ENCODE measurements at regions not wholly inside any gene's neighbourhood (a gene's known extent, or its start where the extent isn't known, plus 50 kb on each side); places are given as distances from the start of the nearest gene placed in this dataset.

DNA sequence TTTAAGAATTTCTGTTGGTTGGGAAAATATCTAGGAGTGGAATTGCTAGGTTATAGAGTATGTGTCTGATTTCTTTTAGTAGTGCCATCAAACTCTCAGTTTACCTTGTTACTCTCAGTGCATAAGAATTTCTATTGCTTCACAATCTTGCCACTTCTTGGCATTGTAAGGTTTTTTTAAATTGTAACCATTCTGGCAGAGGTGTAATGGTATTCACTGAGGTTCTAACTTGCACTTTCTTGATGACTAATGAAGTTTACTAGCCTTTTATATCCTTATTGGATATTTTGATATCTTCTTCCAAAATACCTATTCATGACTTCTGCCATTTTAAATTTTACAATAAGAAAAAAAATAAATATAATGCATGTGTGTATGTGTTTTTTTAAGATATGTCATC lies 478.0 kb downstream of the NAV3 start:
- no peaks in the 10 kb centered on the region for H3K27me3 ChIP-seq (ENCODE audit: control insufficient read depth in 1 of 2, insufficient read depth in 1 of 2, low read length in 2 of 2)
- H3K27ac ChIP-seq (ENCODE audit: low read length, poor library complexity, severe bottlenecking): no peak overlapping the region
- H3K9ac ChIP-seq (ENCODE audit: low read length): no peak overlapping the region
- no peak overlapping the region for H3K18ac ChIP-seq (ENCODE audit: low read depth in 1 of 2, low read length in 2 of 2)
- H3K4ac ChIP-seq (ENCODE audit: low read depth in 1 of 2, low read length in 2 of 2): no peak overlapping the region
- no peak overlapping the region for H2BK15ac ChIP-seq (ENCODE audit: low read depth, poor library complexity, severe bottlenecking)
- H3K4me3 ChIP-seq (ENCODE audit: insufficient read depth in 1 of 2, low read depth in 1 of 2, low read length in 2 of 2): no peak overlapping the region
- no peak overlapping the region for H2AFZ ChIP-seq (ENCODE audit: low read depth, low read length)
- no peaks in the 10 kb centered on the region for H3K9me3 ChIP-seq (ENCODE audit: control insufficient read depth, low read length)
- no peak for DNase-seq
- no peak overlapping the region for H2BK5ac ChIP-seq (ENCODE audit: low read depth, low read length, poor library complexity, severe bottlenecking)
- H3K36me3 ChIP-seq (ENCODE audit: control insufficient read depth in 1 of 2, insufficient read depth in 2 of 2, low read depth in 1 of 2, low read length in 2 of 2): no peaks in the 10 kb centered on the region
- no peak overlapping the region for H4K8ac ChIP-seq (ENCODE audit: low read length)
- no peak overlapping the region for H3K23ac ChIP-seq (ENCODE audit: low read length in 2 of 2)
- no peak overlapping the region for H2AK5ac ChIP-seq (ENCODE audit: low read length, severe bottlenecking)
- no peak overlapping the region for H2BK120ac ChIP-seq (ENCODE audit: low read depth, low read length)
- H3K79me1 ChIP-seq (replicated peaks; ENCODE audit: low read length, poor library complexity, severe bottlenecking): no peaks in the 10 kb centered on the region
- H3K14ac ChIP-seq (ENCODE audit: low read length in 2 of 2): no peak overlapping the region
- no peak overlapping the region for H2BK12ac ChIP-seq (ENCODE audit: low read length in 2 of 2)
- H4K91ac ChIP-seq (ENCODE audit: low read length): no peak overlapping the region
- no peak overlapping the region for H3K4me2 ChIP-seq (ENCODE audit: low read length, poor library complexity, severe bottlenecking)
- H3K4me1 ChIP-seq (ENCODE audit: control insufficient read depth, insufficient read depth, low read depth, low read length): no peaks in the 10 kb centered on the region

DNA sequence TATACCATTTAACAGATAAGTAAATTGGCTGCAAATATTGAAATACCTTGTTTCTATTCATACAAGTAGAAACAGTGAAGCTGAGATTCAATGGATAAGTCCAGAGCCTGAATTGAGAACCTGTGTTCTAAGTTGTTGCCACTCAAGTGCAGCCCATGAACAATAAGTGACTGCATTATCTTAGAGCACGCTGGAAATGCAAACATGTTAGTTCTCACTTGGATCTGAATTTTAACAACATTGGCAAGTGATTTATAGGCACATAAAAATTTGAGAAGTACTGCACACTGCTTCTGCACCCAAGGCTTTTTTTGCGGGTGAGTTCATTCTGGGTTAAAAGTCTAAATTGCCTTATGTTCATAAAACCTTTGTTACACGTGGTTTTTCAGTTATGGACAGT lies 484.3 kb downstream of the NAV3 start:
- Histone ChIP-seq H3K4me1 (ENCODE audit: control insufficient read depth, insufficient read depth, low read depth, low read length) (no peaks in the 10 kb centered on the region), H3K36me3 (ENCODE audit: control insufficient read depth in 1 of 2, insufficient read depth in 2 of 2, low read depth in 1 of 2, low read length in 2 of 2) (no peaks in the 10 kb centered on the region), H3K4me3 (ENCODE audit: insufficient read depth in 1 of 2, low read depth in 1 of 2, low read length in 2 of 2) (no peak overlapping the region), H3K27me3 (ENCODE audit: control insufficient read depth in 1 of 2, insufficient read depth in 1 of 2, low read length in 2 of 2) (no peaks in the 10 kb centered on the region), H3K79me1 (replicated peaks; ENCODE audit: low read length, poor library complexity, severe bottlenecking) (no peaks in the 10 kb centered on the region), H4K91ac (ENCODE audit: low read length) (no peak overlapping the region), H3K14ac (ENCODE audit: low read length in 2 of 2) (no peak overlapping the region), H2AFZ (ENCODE audit: low read depth, low read length) (no peak overlapping the region), H3K23ac (ENCODE audit: low read length in 2 of 2) (no peak overlapping the region), H3K9me3 (ENCODE audit: control insufficient read depth, low read length) (no peaks in the 10 kb centered on the region), H3K27ac (ENCODE audit: low read length, poor library complexity, severe bottlenecking) (no peak overlapping the region), H2BK15ac (ENCODE audit: low read depth, poor library complexity, severe bottlenecking) (no peak overlapping the region), H3K9ac (ENCODE audit: low read length) (no peak overlapping the region), H4K8ac (ENCODE audit: low read length) (no peak overlapping the region), H3K18ac (ENCODE audit: low read depth in 1 of 2, low read length in 2 of 2) (no peak overlapping the region), H3K4ac (ENCODE audit: low read depth in 1 of 2, low read length in 2 of 2) (no peak overlapping the region), H3K4me2 (ENCODE audit: low read length, poor library complexity, severe bottlenecking) (no peak overlapping the region), H2BK5ac (ENCODE audit: low read depth, low read length, poor library complexity, severe bottlenecking) (no peak overlapping the region), H2BK12ac (ENCODE audit: low read length in 2 of 2) (no peak overlapping the region), H2AK5ac (ENCODE audit: low read length, severe bottlenecking) (no peak overlapping the region), H2BK120ac (ENCODE audit: low read depth, low read length) (no peak overlapping the region)
- WGBS: 88% methylated on average over 3 of the region's 3 CpGs
- DNase-seq: no peak

DNA sequence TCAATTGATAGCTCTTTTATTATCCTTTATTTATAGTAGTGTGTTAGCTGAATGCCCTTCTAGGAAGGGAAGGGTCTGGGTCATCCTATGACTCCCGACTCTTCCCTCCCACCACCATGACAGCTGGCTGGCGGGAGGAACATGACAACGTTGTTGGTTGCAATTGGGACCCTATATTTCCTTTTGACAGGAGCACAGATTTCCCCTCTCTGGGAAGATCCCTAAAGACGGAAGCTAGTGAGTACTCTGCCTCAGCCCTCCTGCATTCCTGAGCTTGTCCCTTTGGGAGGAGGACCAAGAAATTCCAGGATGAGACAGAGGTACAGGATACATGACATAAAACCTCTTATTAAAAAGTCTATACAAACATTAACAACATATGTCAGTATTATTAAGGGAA lies 485.4 kb downstream of the NAV3 start:
- Histone ChIP-seq H3K4ac (ENCODE audit: low read depth in 1 of 2, low read length in 2 of 2) (no peak overlapping the region), H2BK12ac (ENCODE audit: low read length in 2 of 2) (no peak overlapping the region)

DNA sequence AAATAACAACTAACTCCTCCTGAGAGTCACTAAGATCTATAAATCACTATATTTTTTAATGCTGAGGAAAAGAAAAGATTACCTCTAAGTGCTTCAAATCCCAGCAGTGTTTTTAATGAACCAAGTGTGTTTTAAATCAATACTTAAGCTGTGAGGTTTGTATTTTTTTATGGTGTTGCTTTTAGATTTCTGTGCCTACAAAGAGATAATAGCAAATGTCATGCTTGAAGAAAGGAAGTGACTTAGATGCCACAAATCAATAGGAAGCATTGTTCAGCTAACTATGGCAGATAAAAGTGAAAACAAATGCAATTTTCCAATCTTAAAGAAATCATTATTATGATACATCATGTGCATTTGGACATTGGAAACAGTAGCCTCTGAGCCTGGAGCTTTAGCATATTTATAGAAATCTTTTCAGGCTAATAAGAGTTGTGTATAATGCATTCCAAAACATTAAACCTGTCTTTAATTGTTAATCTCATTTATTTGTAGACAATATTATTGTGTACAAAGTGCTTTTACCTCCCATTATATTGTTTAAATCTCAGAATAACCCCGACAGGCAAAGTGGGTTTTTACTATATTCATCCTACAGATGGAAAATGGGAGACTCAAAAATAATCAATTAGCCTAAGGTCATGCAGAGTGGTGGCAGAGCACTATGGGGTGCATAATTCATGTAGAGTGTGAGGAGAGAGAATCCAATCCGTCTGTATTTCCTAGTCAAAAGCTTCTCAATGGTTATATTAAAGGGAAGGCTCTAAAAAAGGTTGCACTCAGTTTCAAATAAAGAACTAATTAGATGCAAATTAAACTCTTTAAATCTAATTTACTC lies 486.2 kb downstream of the NAV3 start:
- H3K14ac ChIP-seq (ENCODE audit: low read length in 2 of 2): no peak overlapping the region
- 57% methylated on average over 2 of the region's 2 CpGs for WGBS
- H3K27ac ChIP-seq (ENCODE audit: low read length, poor library complexity, severe bottlenecking): no peak overlapping the region
- no peak overlapping the region for H3K23ac ChIP-seq (ENCODE audit: low read length in 2 of 2)
- DNase-seq: no peak
- H2BK12ac ChIP-seq (ENCODE audit: low read length in 2 of 2): no peak overlapping the region
- no peak overlapping the region for H4K91ac ChIP-seq (ENCODE audit: low read length)
- no peak overlapping the region for H3K4ac ChIP-seq (ENCODE audit: low read depth in 1 of 2, low read length in 2 of 2)
- no peak overlapping the region for H3K18ac ChIP-seq (ENCODE audit: low read depth in 1 of 2, low read length in 2 of 2)
- no peaks in the 10 kb centered on the region for H3K79me1 ChIP-seq (replicated peaks; ENCODE audit: low read length, poor library complexity, severe bottlenecking)
- no peak overlapping the region for H3K4me3 ChIP-seq (ENCODE audit: insufficient read depth in 1 of 2, low read depth in 1 of 2, low read length in 2 of 2)
- H3K36me3 ChIP-seq (ENCODE audit: control insufficient read depth in 1 of 2, insufficient read depth in 2 of 2, low read depth in 1 of 2, low read length in 2 of 2): no peaks in the 10 kb centered on the region
- H3K27me3 ChIP-seq (ENCODE audit: control insufficient read depth in 1 of 2, insufficient read depth in 1 of 2, low read length in 2 of 2): no peaks in the 10 kb centered on the region
- H4K8ac ChIP-seq (ENCODE audit: low read length): no peak overlapping the region
- H3K9ac ChIP-seq (ENCODE audit: low read length): no peak overlapping the region
- no peak overlapping the region for H2BK120ac ChIP-seq (ENCODE audit: low read depth, low read length)
- no peak overlapping the region for H2BK15ac ChIP-seq (ENCODE audit: low read depth, poor library complexity, severe bottlenecking)
- no peaks in the 10 kb centered on the region for H3K4me1 ChIP-seq (ENCODE audit: control insufficient read depth, insufficient read depth, low read depth, low read length)
- no peak overlapping the region for H2AK5ac ChIP-seq (ENCODE audit: low read length, severe bottlenecking)
- no peak overlapping the region for H2BK5ac ChIP-seq (ENCODE audit: low read depth, low read length, poor library complexity, severe bottlenecking)
- no peak overlapping the region for H2AFZ ChIP-seq (ENCODE audit: low read depth, low read length)
- no peak overlapping the region for H3K4me2 ChIP-seq (ENCODE audit: low read length, poor library complexity, severe bottlenecking)
- H3K9me3 ChIP-seq (ENCODE audit: control insufficient read depth, low read length): no peaks in the 10 kb centered on the region

More for the DNA sequence above, 485.4 kb downstream of the NAV3 start:
- no peak overlapping the region for H3K23ac ChIP-seq (ENCODE audit: low read length in 2 of 2)
- no peak overlapping the region for H2BK120ac ChIP-seq (ENCODE audit: low read depth, low read length)
- H2AK5ac ChIP-seq (ENCODE audit: low read length, severe bottlenecking): no peak overlapping the region
- H2BK15ac ChIP-seq (ENCODE audit: low read depth, poor library complexity, severe bottlenecking): no peak overlapping the region
- H3K36me3 ChIP-seq (ENCODE audit: control insufficient read depth in 1 of 2, insufficient read depth in 2 of 2, low read depth in 1 of 2, low read length in 2 of 2): no peaks in the 10 kb centered on the region
- no peak overlapping the region for H4K8ac ChIP-seq (ENCODE audit: low read length)
- no peak overlapping the region for H3K4me3 ChIP-seq (ENCODE audit: insufficient read depth in 1 of 2, low read depth in 1 of 2, low read length in 2 of 2)
- H2AFZ ChIP-seq (ENCODE audit: low read depth, low read length): no peak overlapping the region
- WGBS: 48% methylated on average over 3 of the region's 4 CpGs
- no peak overlapping the region for H4K91ac ChIP-seq (ENCODE audit: low read length)
- no peaks in the 10 kb centered on the region for H3K27me3 ChIP-seq (ENCODE audit: control insufficient read depth in 1 of 2, insufficient read depth in 1 of 2, low read length in 2 of 2)
- H3K18ac ChIP-seq (ENCODE audit: low read depth in 1 of 2, low read length in 2 of 2): no peak overlapping the region
- DNase-seq: no peak
- no peak overlapping the region for H3K14ac ChIP-seq (ENCODE audit: low read length in 2 of 2)
- no peaks in the 10 kb centered on the region for H3K79me1 ChIP-seq (replicated peaks; ENCODE audit: low read length, poor library complexity, severe bottlenecking)
- no peaks in the 10 kb centered on the region for H3K4me1 ChIP-seq (ENCODE audit: control insufficient read depth, insufficient read depth, low read depth, low read length)
- H3K27ac ChIP-seq (ENCODE audit: low read length, poor library complexity, severe bottlenecking): no peak overlapping the region
- H2BK5ac ChIP-seq (ENCODE audit: low read depth, low read length, poor library complexity, severe bottlenecking): no peak overlapping the region
- no peak overlapping the region for H3K4me2 ChIP-seq (ENCODE audit: low read length, poor library complexity, severe bottlenecking)
- no peak overlapping the region for H3K9ac ChIP-seq (ENCODE audit: low read length)
- no peaks in the 10 kb centered on the region for H3K9me3 ChIP-seq (ENCODE audit: control insufficient read depth, low read length)

All from mesenchymal stem cell (in vitro differentiated cells and primary cell).